Prostate gland (tissue), 2 donors: ENCODE measurements at regions not wholly inside any gene's neighbourhood (a gene's known extent, or its start where the extent isn't known, plus 50 kb on each side); places are given as distances from the start of the nearest gene placed in this dataset.
"Not testable (repeated sequence)": the region's sequence is repeated elsewhere in the genome, so short reads cannot be mapped to it uniquely, and the experiment has no call there.

Experiments
- DNase-seq: peaks from one replicate; pipeline ENCODE4 v3.0.0-alpha.2; 2019; ENCODE audit warnings: low spot score
- H3K27ac ChIP-seq, 2 donors: fragments of 200-600 bp; sonication (generic); 2 replicates each; pipeline ENCODE4 v1.5.1; 2017 to 2019
- H3K27me3 ChIP-seq: fragments of 200-600 bp; sonication (generic); replicated peaks from 2 replicates; pipeline ENCODE4 v1.5.1; 2019; ENCODE audit not compliant: insufficient read depth
- H3K36me3 ChIP-seq, 2 donors: fragments of 200-600 bp; sonication (generic); 1 replicate in 1 of 2; 2 replicates in 1 of 2; pipeline versions ENCODE4 v1.5.1 to v1.8.1; 2017 to 2019
- H3K4me1 ChIP-seq: fragments of 200-600 bp; sonication (generic); replicated peaks from 2 replicates; pipeline ENCODE4 v1.5.1; 2019
- H3K4me3 ChIP-seq, 2 donors: fragments of 200-600 bp; sonication (generic); 2 replicates each; pipeline ENCODE4 v1.5.1; 2017 to 2019
- H3K9me3 ChIP-seq: fragments of 200-600 bp; sonication (generic); 2 replicates; pipeline ENCODE4 v1.5.1; 2017
- POLR2A ChIP-seq: fragments of 450-650 bp; IDR thresholded peaks from one replicate; pipeline ENCODE4 v1.6.1; 2016; ENCODE audit warnings: antibody characterized with exemption, mild to moderate bottlenecking
- POLR2AphosphoS5 ChIP-seq: sonication (generic); formaldehyde crosslinking; IDR thresholded peaks from one replicate; pipeline ENCODE4 v1.6.1; 2017; ENCODE audit warnings: antibody characterized with exemption
- WGBS: methylation state at CpG from one replicate; pipeline ENCODE4 v1.1.5; 2018; 5-methylcytosine and 5-hydroxymethylcytosine counted together
- intact Hi-C: fragments of 100-400 bp; cut with DNase I; formaldehyde crosslinking; loops from one replicate; pipeline ENCODE4 v1.14.2; 2022
- TF ChIP-seq, protein P1 (sequence below), 4 experiments: fragments of 200-600 bp in 2 of 4; fragments of 450-650 bp in 2 of 4; sonication (generic) in 2 of 4; IDR thresholded peaks; 1 replicate in 3 of 4; 2 replicates in 1 of 4; pipeline ENCODE4 v1.5.1; 2016 to 2019; ENCODE audit warnings: antibody characterized with exemption in 4 of 4, mild to moderate bottlenecking in 2 of 4, moderate library complexity in 2 of 4

DNA sequence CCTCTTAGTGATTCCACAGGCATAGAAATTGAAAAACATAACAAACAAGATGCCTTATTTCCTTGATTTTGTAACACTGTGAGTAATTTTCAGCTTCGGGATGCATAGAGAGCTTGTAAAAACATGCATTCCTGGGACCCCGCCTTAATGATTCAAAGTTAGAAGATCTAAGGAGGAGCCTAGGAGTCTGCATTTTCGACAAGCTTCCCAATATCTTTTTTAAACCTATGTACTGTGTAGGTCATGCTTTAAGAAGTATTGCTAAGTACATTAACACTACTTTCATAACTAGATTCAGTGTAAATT is 109.8 kb upstream of the ZNF516 start:
- no peaks in the 10 kb centered on the region for H3K36me3 ChIP-seq
- intact Hi-C loops, result no loop called here
- no peaks in the 10 kb centered on the region for H3K27me3 ChIP-seq
- no peak for DNase-seq
- no peaks in the 10 kb centered on the region for H3K4me1 ChIP-seq
- no peak for TF ChIP-seq POLR2A
- no peak for TF ChIP-seq POLR2AphosphoS5
- TF ChIP-seq, protein P1, sequence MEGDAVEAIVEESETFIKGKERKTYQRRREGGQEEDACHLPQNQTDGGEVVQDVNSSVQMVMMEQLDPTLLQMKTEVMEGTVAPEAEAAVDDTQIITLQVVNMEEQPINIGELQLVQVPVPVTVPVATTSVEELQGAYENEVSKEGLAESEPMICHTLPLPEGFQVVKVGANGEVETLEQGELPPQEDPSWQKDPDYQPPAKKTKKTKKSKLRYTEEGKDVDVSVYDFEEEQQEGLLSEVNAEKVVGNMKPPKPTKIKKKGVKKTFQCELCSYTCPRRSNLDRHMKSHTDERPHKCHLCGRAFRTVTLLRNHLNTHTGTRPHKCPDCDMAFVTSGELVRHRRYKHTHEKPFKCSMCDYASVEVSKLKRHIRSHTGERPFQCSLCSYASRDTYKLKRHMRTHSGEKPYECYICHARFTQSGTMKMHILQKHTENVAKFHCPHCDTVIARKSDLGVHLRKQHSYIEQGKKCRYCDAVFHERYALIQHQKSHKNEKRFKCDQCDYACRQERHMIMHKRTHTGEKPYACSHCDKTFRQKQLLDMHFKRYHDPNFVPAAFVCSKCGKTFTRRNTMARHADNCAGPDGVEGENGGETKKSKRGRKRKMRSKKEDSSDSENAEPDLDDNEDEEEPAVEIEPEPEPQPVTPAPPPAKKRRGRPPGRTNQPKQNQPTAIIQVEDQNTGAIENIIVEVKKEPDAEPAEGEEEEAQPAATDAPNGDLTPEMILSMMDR (IDR thresholded peaks at IDR 0.05), result no peak
- H3K9me3 ChIP-seq, result no peaks in the 10 kb centered on the region
- WGBS, result 43% methylated on average over 3 of the region's 3 CpGs
- no peak overlapping the region for H3K27ac ChIP-seq
- no peak overlapping the region for H3K4me3 ChIP-seq

DNA sequence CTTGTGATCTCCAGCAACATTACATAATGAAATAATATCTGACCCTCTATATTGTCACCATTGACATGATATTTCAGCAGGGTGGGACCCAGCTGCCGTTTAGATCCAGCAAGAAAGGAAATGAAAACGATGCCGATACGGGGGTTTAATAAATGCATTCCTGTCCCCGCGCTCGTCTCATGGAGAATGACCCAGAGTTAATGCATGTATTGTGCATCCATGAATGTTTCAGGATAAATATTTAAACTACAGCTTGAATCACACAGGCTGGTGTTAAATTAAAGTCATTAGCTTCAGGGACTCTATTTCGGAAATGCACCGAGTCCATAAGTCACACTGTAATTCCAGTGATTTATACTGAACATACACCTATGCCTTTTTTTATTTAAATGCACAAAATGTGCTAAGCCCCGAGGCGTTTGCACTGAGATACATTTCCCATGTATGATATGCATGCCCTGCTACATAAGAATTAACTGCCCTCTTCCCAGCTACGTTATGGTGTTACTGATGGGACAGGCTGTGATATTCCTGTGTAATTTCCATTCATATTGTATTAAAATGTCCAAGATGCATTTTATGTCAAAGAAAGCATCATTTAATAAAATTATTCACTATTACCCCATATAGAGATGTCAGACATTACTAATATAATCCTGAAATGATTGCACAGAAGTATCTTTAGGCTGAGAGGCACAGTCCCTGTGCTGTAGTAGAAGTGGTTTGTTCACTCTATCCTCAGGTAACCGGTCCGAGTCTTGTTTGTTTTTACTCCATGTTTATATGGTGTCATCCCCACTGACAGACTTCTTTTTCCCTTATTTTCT is 109.3 kb upstream of the ZNF516 start:
- no peaks in the 10 kb centered on the region for H3K9me3 ChIP-seq
- DNase-seq, result no peak
- H3K27me3 ChIP-seq, result no peaks in the 10 kb centered on the region
- 71% methylated on average over 14 of the region's 14 CpGs for WGBS
- intact Hi-C loops, result no loop called here
- no peaks in the 10 kb centered on the region for H3K4me1 ChIP-seq
- TF ChIP-seq POLR2AphosphoS5 (no peak), POLR2A (no peak)
- TF ChIP-seq, protein P1 (IDR thresholded peaks at IDR 0.05), result no peak
- no peak overlapping the region for H3K27ac ChIP-seq
- no peak overlapping the region for H3K4me3 ChIP-seq
- H3K36me3 ChIP-seq, result no peaks in the 10 kb centered on the region

DNA sequence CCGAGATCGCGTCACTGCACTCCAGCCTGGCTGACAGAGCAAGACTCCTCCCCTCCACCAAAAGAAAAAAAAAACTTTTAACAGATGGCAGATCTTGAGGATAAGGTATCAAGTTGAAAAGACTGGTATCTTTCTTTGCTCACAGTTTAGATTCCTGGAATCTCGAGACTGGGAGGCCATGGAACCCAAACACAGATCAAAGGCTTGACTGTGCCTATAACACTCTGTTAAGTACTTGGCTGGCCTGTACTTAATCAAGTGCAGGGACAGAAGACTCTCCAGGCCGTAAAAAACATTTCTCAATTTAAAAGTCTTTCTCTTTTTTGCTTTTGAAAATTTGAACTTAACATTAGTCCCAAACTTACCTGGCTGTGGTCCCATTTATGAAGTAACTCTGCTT is 107.1 kb upstream of the ZNF516 start:
- Histone ChIP-seq H3K27me3 (no peaks in the 10 kb centered on the region), H3K27ac (no peak overlapping the region), H3K9me3 (no peaks in the 10 kb centered on the region), H3K4me1 (no peaks in the 10 kb centered on the region), H3K36me3 (no peaks in the 10 kb centered on the region), H3K4me3 (no peak overlapping the region)
- 58% methylated on average over 5 of the region's 5 CpGs for WGBS
- TF ChIP-seq, protein P1 (IDR thresholded peaks at IDR 0.05), result no peak
- no peak for TF ChIP-seq POLR2AphosphoS5
- intact Hi-C loops, result no loop called here
- no peak for DNase-seq

DNA sequence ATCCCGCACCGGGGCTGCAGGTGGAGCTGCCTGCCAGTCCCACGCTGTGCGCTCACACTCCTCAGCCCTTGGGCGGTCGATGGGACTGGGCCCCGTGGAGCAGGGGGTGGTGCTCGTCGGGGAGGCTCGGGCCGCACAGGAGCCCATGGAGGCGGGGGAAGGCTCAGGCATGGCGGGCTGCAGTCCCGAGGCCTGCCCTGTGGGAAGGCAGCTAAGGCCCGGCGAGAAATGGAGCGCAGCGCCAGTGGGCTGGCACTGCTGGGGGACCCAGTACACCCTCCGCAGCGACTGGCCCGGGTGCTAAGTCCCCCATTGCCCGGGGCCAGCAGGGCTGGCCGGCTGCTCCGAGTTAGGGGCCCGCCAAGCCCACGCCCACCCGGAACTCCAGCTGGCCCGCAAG is 105.0 kb upstream of the ZNF516 start:
- H3K36me3 ChIP-seq, DNase-seq, H3K4me3 ChIP-seq, H3K27ac ChIP-seq, intact Hi-C loops, H3K9me3 ChIP-seq, H3K27me3 ChIP-seq, H3K4me1 ChIP-seq: not testable (repeated sequence)
- 97% methylated on average over 14 of the region's 28 CpGs for WGBS

DNA sequence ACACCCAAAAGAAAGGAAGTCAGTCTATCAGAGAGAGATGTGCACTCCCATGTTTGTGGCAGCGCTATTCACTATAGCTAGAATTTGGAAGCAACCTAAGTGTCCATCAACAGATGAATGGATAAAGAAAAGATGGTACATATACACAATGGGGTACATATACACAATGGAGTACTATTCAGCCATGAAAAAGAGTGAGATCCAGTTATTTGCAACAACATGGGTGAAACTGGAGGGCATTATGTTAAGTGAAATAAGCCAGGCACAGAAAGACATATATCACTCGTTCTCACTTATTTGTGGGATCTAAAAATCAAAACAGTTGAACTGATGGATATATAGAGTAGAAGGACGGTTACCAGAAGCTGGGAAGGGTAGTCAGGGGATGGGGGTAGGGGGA is 99.9 kb upstream of the ZNF516 start:
- Histone ChIP-seq H3K4me3 (no peak overlapping the region), H3K4me1 (no peaks in the 10 kb centered on the region), H3K27me3 (no peaks in the 10 kb centered on the region), H3K9me3 (no peaks in the 10 kb centered on the region), H3K27ac (no peak overlapping the region), H3K36me3 (no peaks in the 10 kb centered on the region)
- WGBS, result 96% methylated on average over 3 of the region's 3 CpGs
- no peak for DNase-seq
- TF ChIP-seq, protein P1 (IDR thresholded peaks at IDR 0.05), result no peak
- TF ChIP-seq POLR2A (no peak), POLR2AphosphoS5 (no peak)
- intact Hi-C loops, result no loop called here
